H1 (cell line): ENCODE measurements at regions not wholly inside any gene's neighbourhood (a gene's known extent, or its start where the extent isn't known, plus 50 kb on each side); places are given as distances from the start of the nearest gene placed in this dataset.

Experiments used
- CTCF ChIA-PET: fragments of 300-600 bp; sonication (Branson Sonifier 250); formaldehyde crosslinking; loops from one replicate; lab custom pipeline; 2021; ENCODE audit not compliant: partially characterized antibody; lab: Charles Lee
- POLR2A ChIA-PET: fragments of 300-600 bp; sonication (Branson Sonifier 250); formaldehyde crosslinking; loops from one replicate; lab custom pipeline; 2021; ENCODE audit warnings: inconsistent platforms; ENCODE audit not compliant: partially characterized antibody; lab: Charles Lee
- DNase-seq, 2 experiments: peaks; one replicate each; pipeline versions ENCODE4 v3.0.0 to v3.0.0-alpha.2; 2010 to 2022; ENCODE audit warnings: low spot score in 2 of 2, low read depth in 1 of 2, mixed read lengths in 1 of 2
- FAIRE-seq: peaks from 2 replicates; lab custom pipeline; 2011; peaks lifted over from hg19 to GRCh38; lab: Jason Lieb, UNC
- H2AFZ ChIP-seq: 2 replicates; pipeline ENCODE4 v1.8.1; 2012; ENCODE audit warnings: low read length, inconsistent platforms
- H2AK5ac ChIP-seq: 2 replicates; pipeline ENCODE4 v1.6.1; 2013; ENCODE audit warnings: low read depth, low read length
- H2BK120ac ChIP-seq: replicated peaks from 2 replicates; pipeline ENCODE3; 2013; ENCODE audit warnings: low read depth, low read length, inconsistent platforms
- H2BK12ac ChIP-seq: 2 replicates; pipeline ENCODE4 v1.6.1; 2013; ENCODE audit warnings: low read depth, low read length
- H2BK15ac ChIP-seq: 2 replicates; pipeline ENCODE4 v1.6.1; 2013; ENCODE audit warnings: low read length
- H2BK20ac ChIP-seq: 2 replicates; pipeline ENCODE4 v1.6.1; 2013; ENCODE audit warnings: low read length
- H2BK5ac ChIP-seq: 2 replicates; pipeline ENCODE4 v1.6.1; 2013; ENCODE audit warnings: low read depth, low read length
- H3K14ac ChIP-seq: 2 replicates; pipeline ENCODE4 v1.6.1; 2013; ENCODE audit warnings: inconsistent platforms; ENCODE audit not compliant: insufficient read length
- H3K18ac ChIP-seq: 2 replicates; pipeline ENCODE4 v1.6.1; 2013; ENCODE audit warnings: low read length; ENCODE audit errors: extremely low read depth
- H3K23ac ChIP-seq: 2 replicates; pipeline ENCODE4 v1.6.1; 2013; ENCODE audit warnings: inconsistent platforms; ENCODE audit not compliant: insufficient read length
- H3K23me2 ChIP-seq: 2 replicates; pipeline ENCODE4 v1.6.1; 2013; ENCODE audit warnings: low read depth, low read length
- H3K27ac ChIP-seq: 2 replicates; pipeline ENCODE4 v1.6.1; 2011; ENCODE audit warnings: low read depth, low read length, inconsistent platforms
- H3K27me3 ChIP-seq, 4 experiments: replicated peaks in 1 of 4; 1 replicate in 1 of 4; 2 replicates in 3 of 4; pipeline versions ENCODE4 v1.6.1 to v1.8.1; 2011 to 2013; ENCODE audit warnings: low read length in 3 of 4, mild to moderate bottlenecking in 3 of 4, inconsistent platforms in 2 of 4, mixed read lengths in 2 of 4, moderate library complexity in 1 of 4; ENCODE audit not compliant: control insufficient read depth in 3 of 4, insufficient read depth in 3 of 4; ENCODE audit errors: extremely low read depth in 1 of 4
- H3K36me3 ChIP-seq, 4 experiments: 2 replicates each; pipeline versions ENCODE4 v1.6.1 to v1.8.1; 2011 to 2013; ENCODE audit warnings: mild to moderate bottlenecking in 4 of 4, low read length in 3 of 4, moderate library complexity in 2 of 4, control low read depth in 1 of 4, inconsistent platforms in 1 of 4; ENCODE audit not compliant: insufficient read depth in 4 of 4, control insufficient read depth in 2 of 4
- H3K4ac ChIP-seq: replicated peaks from 2 replicates; pipeline ENCODE3; 2013; ENCODE audit warnings: low read length, low read depth, mixed read lengths, inconsistent platforms; ENCODE audit not compliant: insufficient read length
- H3K4me1 ChIP-seq, 4 experiments: replicated peaks in 1 of 4; 1 replicate in 1 of 4; 2 replicates in 3 of 4; pipeline versions ENCODE4 v1.6.1 to v1.8.1; 2011 to 2013; ENCODE audit warnings: low read length in 3 of 4, inconsistent platforms in 2 of 4, mixed read lengths in 1 of 4; ENCODE audit not compliant: insufficient read depth in 4 of 4, control insufficient read depth in 3 of 4
- H3K4me2 ChIP-seq, 2 experiments: 2 replicates each; pipeline versions ENCODE4 v1.6.1 to v1.8.1; 2011 to 2013; ENCODE audit warnings: low read depth in 2 of 2, low read length in 2 of 2, control low read depth in 1 of 2, inconsistent platforms in 1 of 2, mild to moderate bottlenecking in 1 of 2; ENCODE audit not compliant: insufficient read depth in 1 of 2
- H3K4me3 ChIP-seq, 4 experiments: fragments of 200-600, 300-600 bp in 1 of 4; sonication (generic), shearing (Covaris generic), sonication (Bioruptor Twin) in 1 of 4; 2 replicates each; pipeline versions ENCODE4 v1.5.1 to v1.8.1; 2011 to 2016; ENCODE audit warnings: low read length in 4 of 4, low read depth in 3 of 4, control low read depth in 2 of 4, inconsistent platforms in 2 of 4, mild to moderate bottlenecking in 2 of 4, mixed read lengths in 1 of 4, moderate library complexity in 1 of 4; ENCODE audit not compliant: insufficient read depth in 2 of 4; ENCODE audit errors: extremely low read depth in 1 of 4
- H3K56ac ChIP-seq: replicated peaks from 2 replicates; pipeline ENCODE3; 2013; ENCODE audit warnings: low read depth, mild to moderate bottlenecking, mixed read lengths, low read length, inconsistent platforms; ENCODE audit not compliant: insufficient read length
- H3K79me1 ChIP-seq: 2 replicates; pipeline ENCODE4 v1.6.1; 2013; ENCODE audit warnings: low read depth, low read length, control low read depth
- H3K79me2 ChIP-seq, 2 experiments: 2 replicates each; pipeline versions ENCODE4 v1.6.1 to v1.8.1; 2012 to 2013; ENCODE audit warnings: low read length in 2 of 2, mild to moderate bottlenecking in 2 of 2, inconsistent platforms in 1 of 2; ENCODE audit not compliant: insufficient read depth in 2 of 2, control insufficient read depth in 1 of 2
- H3K9ac ChIP-seq, 4 experiments: replicated peaks in 1 of 4; 1 replicate in 1 of 4; 2 replicates in 3 of 4; pipeline versions ENCODE4 v1.6.1 to v1.8.1; 2011 to 2013; ENCODE audit warnings: low read depth in 3 of 4, low read length in 3 of 4, control low read depth in 2 of 4, mild to moderate bottlenecking in 2 of 4, moderate library complexity in 2 of 4, inconsistent platforms in 1 of 4; ENCODE audit errors: extremely low read depth in 1 of 4
- H3K9me3 ChIP-seq, 2 experiments: 2 replicates each; pipeline versions ENCODE4 v1.6.1 to v1.8.1; 2012 to 2013; ENCODE audit warnings: mild to moderate bottlenecking in 2 of 2, moderate library complexity in 2 of 2, control low read depth in 1 of 2, inconsistent platforms in 1 of 2, low read depth in 1 of 2, low read length in 1 of 2, mixed read lengths in 1 of 2; ENCODE audit not compliant: insufficient read depth in 2 of 2
- H4K20me1 ChIP-seq, 2 experiments: replicated peaks in 1 of 2; 2 replicates each; pipeline versions ENCODE3 to v1.8.1; 2011 to 2013; ENCODE audit warnings: inconsistent platforms in 2 of 2, low read length in 2 of 2, mild to moderate bottlenecking in 1 of 2; ENCODE audit not compliant: insufficient read depth in 2 of 2, control insufficient read depth in 1 of 2
- H4K5ac ChIP-seq: 2 replicates; pipeline ENCODE4 v1.6.1; 2013; ENCODE audit warnings: low read length, low read depth, mixed read lengths, inconsistent platforms; ENCODE audit not compliant: insufficient read length
- H4K8ac ChIP-seq: 2 replicates; pipeline ENCODE4 v1.8.0; 2013; ENCODE audit warnings: mild to moderate bottlenecking, moderate library complexity, low read length, inconsistent platforms; ENCODE audit not compliant: insufficient read depth; ENCODE audit errors: extremely low read depth
- H4K91ac ChIP-seq: replicated peaks from 2 replicates; pipeline ENCODE3; 2013; ENCODE audit warnings: low read length, mixed read lengths, inconsistent platforms; ENCODE audit not compliant: insufficient read length
- CTCF ChIP-seq, 3 experiments: IDR thresholded peaks; 1 replicate in 2 of 3; 2 replicates in 1 of 3; pipeline versions ENCODE4 v1.5.1 to v1.6.1; 2011; ENCODE audit warnings: low read length in 3 of 3, mild to moderate bottlenecking in 3 of 3, inconsistent platforms in 2 of 3, low read depth in 1 of 3, moderate library complexity in 1 of 3; ENCODE audit not compliant: insufficient read depth in 1 of 3; ENCODE audit errors: control extremely low read depth in 1 of 3
- GTF2F1 ChIP-seq: IDR thresholded peaks from 2 replicates; pipeline ENCODE4 v1.6.1; 2012; ENCODE audit warnings: low read depth, low read length, improper control_type of control experiment, borderline replicate concordance
- KDM5A ChIP-seq: fragments of 200-600 bp; IDR thresholded peaks from 2 replicates; pipeline ENCODE4 v1.7.1; 2012; ENCODE audit warnings: mild to moderate bottlenecking, low read length, inconsistent platforms, mixed read lengths
- MAX ChIP-seq: IDR thresholded peaks from 2 replicates; pipeline ENCODE4 v1.6.1; 2012; ENCODE audit warnings: inconsistent platforms
- POLR2AphosphoS5 ChIP-seq: IDR thresholded peaks from 2 replicates; pipeline ENCODE4 v1.6.1; 2011; ENCODE audit warnings: low read depth, low read length
- RXRA ChIP-seq: IDR thresholded peaks from 2 replicates; pipeline ENCODE4 v1.6.1; 2011; ENCODE audit warnings: low read depth, mild to moderate bottlenecking, low read length, moderate library complexity; ENCODE audit not compliant: insufficient read depth
- SIN3A ChIP-seq, 2 experiments: IDR thresholded peaks in 1 of 2; conservative IDR thresholded peaks in 1 of 2; 2 replicates each; pipeline ENCODE4 v1.6.1; 2011 to 2012; ENCODE audit warnings: low read length in 2 of 2, improper control_type of control experiment in 1 of 2, low read depth in 1 of 2, mild to moderate bottlenecking in 1 of 2
- SIRT6 ChIP-seq: IDR thresholded peaks from one replicate; pipeline ENCODE4 v1.7.1; 2012; ENCODE audit warnings: low read length, inconsistent platforms
- SP2 ChIP-seq: IDR thresholded peaks from 2 replicates; pipeline ENCODE4 v1.6.1; 2012; ENCODE audit warnings: mild to moderate bottlenecking, low read length, inconsistent platforms
- USF2 ChIP-seq: IDR thresholded peaks from 2 replicates; pipeline ENCODE4 v1.6.1; 2011; ENCODE audit warnings: low read length, improper control_type of control experiment
- WGBS, 2 experiments: shearing (Covaris generic) in 1 of 2; methylation state at CpG; one replicate each; pipeline versions ENCODE4 v1.1.6 to v1.1.7; 2013 to 2015; ENCODE audit warnings: low lambda C conversion rate in 2 of 2, mixed read lengths in 2 of 2, inconsistent platforms in 1 of 2, low coverage in 1 of 2, missing lambda C conversion rate in 1 of 2; ENCODE audit not compliant: insufficient replicate concordance in 2 of 2, insufficient coverage in 1 of 2, insufficient read length in 1 of 2; ENCODE audit errors: extremely low coverage in 1 of 2, missing lambda C conversion rate in 1 of 2; 5-methylcytosine and 5-hydroxymethylcytosine counted together

GRCh38 chr16:11424118-11424460 lies 78.8 kb downstream of the RMI2 start:
- Histone ChIP-seq H2BK5ac (no peak overlapping the region), H3K4me2 (no peak overlapping the region), H4K5ac (no peak overlapping the region), H3K36me3 (peaks cover 0 to 2% (median 0%) of the 10 kb centered on the region in 4 experiments; a peak in 2 of 8 replicates), H3K27ac (no peak overlapping the region), H3K4me1 (no peaks in the 10 kb centered on the region; a peak in 1 of 7 replicates), H3K9ac (no peak overlapping the region), H3K56ac (no peak overlapping the region), H3K4ac (no peak overlapping the region), H2AFZ (no peak overlapping the region), H3K14ac (no peak overlapping the region), H2BK120ac (no peak overlapping the region), H3K23ac (no peak overlapping the region), H3K9me3 (no peaks in the 10 kb centered on the region), H3K23me2 (no peaks in the 10 kb centered on the region), H2BK20ac (no peak overlapping the region), H3K18ac (no peak overlapping the region), H4K20me1 (no peaks in the 10 kb centered on the region), H2BK12ac (no peak overlapping the region), H3K4me3 (no peak overlapping the region), H3K27me3 (no peaks in the 10 kb centered on the region), H4K91ac (no peak overlapping the region), H2AK5ac (no peak overlapping the region), H3K79me2 (no peaks in the 10 kb centered on the region), H2BK15ac (no peak overlapping the region), H4K8ac (no peak overlapping the region), H3K79me1 (no peaks in the 10 kb centered on the region)
- DNase-seq (no peak), FAIRE-seq (no peak)
- TF ChIP-seq SIN3A (conservative IDR thresholded peaks at IDR 0.05 in 1 of 2, IDR thresholded peaks at IDR 0.05 in 1 of 2; ENCODE audit: low read depth in 1 of 2, low read length in 2 of 2) = no peak
- TF ChIP-seq KDM5A = no peak
- TF ChIP-seq RXRA = no peak
- no peak for TF ChIP-seq POLR2AphosphoS5
- TF ChIP-seq USF2 = no peak
- TF ChIP-seq SP2 = no peak
- no peak for TF ChIP-seq CTCF (IDR thresholded peaks at IDR 0.05; ENCODE audit: control extremely low read depth in 1 of 3, insufficient read depth in 1 of 3, low read depth in 1 of 3, low read length in 3 of 3)
- no peak for TF ChIP-seq SIRT6
- TF ChIP-seq GTF2F1 = no peak
- TF ChIP-seq MAX = no peak
- POLR2A ChIA-PET = interaction anchor here (1.5 kb wide), 1 partner anchor 16 kb away, joined by 4 read pairs; no protein-coding TSS in a partner anchor
- 88% methylated on average over 12 of the region's 15 CpGs; no CpG with 5 or more reads in 1 of the 2 experiments for WGBS, 2 experiments
- CTCF ChIA-PET = interaction anchor here (0.6 to 4.0 kb wide), 12 partner anchors 10 to 478 kb away, joined by 3 to 20 read pairs (median 6); no protein-coding TSS in a partner anchor
